DND-41 (cell line): ENCODE measurements at regions not wholly inside any gene's neighbourhood (a gene's known extent, or its start where the extent isn't known, plus 50 kb on each side); places are given as distances from the start of the nearest gene placed in this dataset.

Experiments
- EZH2 ChIP-seq: IDR thresholded peaks from 3 replicates; pipeline ENCODE4 v1.6.1; 2012; ENCODE audit warnings: borderline replicate concordance, low read depth, mild to moderate bottlenecking, moderate library complexity, low read length, inconsistent platforms; ENCODE audit not compliant: severe bottlenecking
- TF ChIP-seq, protein P1 (sequence below): IDR thresholded peaks from 2 replicates; pipeline ENCODE4 v1.5.1; 2012; ENCODE audit warnings: borderline replicate concordance, low read length, moderate library complexity, mild to moderate bottlenecking; ENCODE audit not compliant: poor library complexity, severe bottlenecking; ENCODE audit errors: extremely low read depth

DNA sequence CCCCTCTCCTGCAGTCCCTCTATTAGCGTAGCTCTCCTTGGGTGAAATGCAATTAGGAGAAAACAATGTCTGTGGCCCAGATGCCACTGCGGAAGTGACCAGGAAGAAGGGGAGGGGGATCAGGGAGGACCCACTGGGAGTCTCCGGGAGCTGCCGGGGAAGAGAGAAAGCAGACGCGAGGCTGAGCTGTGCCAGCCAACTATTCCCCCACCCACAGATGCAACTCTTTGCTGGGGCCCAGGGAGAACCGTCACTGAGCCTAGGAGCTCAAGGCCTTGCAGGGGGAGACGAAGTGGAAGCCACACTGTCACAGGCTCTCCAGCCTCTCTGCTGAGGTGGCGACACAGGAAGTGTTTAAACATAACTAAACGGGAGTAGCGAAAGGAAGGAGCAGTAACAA lies 149.2 kb downstream of the BCOR start:
- TF ChIP-seq, protein P1, sequence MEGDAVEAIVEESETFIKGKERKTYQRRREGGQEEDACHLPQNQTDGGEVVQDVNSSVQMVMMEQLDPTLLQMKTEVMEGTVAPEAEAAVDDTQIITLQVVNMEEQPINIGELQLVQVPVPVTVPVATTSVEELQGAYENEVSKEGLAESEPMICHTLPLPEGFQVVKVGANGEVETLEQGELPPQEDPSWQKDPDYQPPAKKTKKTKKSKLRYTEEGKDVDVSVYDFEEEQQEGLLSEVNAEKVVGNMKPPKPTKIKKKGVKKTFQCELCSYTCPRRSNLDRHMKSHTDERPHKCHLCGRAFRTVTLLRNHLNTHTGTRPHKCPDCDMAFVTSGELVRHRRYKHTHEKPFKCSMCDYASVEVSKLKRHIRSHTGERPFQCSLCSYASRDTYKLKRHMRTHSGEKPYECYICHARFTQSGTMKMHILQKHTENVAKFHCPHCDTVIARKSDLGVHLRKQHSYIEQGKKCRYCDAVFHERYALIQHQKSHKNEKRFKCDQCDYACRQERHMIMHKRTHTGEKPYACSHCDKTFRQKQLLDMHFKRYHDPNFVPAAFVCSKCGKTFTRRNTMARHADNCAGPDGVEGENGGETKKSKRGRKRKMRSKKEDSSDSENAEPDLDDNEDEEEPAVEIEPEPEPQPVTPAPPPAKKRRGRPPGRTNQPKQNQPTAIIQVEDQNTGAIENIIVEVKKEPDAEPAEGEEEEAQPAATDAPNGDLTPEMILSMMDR: no peak
- no peak for TF ChIP-seq EZH2
